ENCODE measurements at regions not wholly inside any gene's neighbourhood (a gene's known extent, or its start where the extent isn't known, plus 50 kb on each side); places are given as distances from the start of the nearest gene placed in this dataset.

GRCh38 chr3:194824701-194825111, 139.0 kb downstream of the FAM43A start:
- H3K4me1 ChIP-seq = no peaks in the 10 kb centered on the region
- DNase-seq (ENCODE audit: low spot score in 2 of 2) = no peak
- H3K27me3 ChIP-seq = no peaks in the 10 kb centered on the region
- TF ChIP-seq CTCF (IDR thresholded peaks at IDR 0.05) = no peak
- intact Hi-C loops (cut with DNase I) = loop anchor here (10.0 kb wide), 1 partner anchor 230 kb away; no protein-coding TSS in a partner anchor
- no peak overlapping the region for H3K27ac ChIP-seq
- no peak overlapping the region for H3K4me3 ChIP-seq
- H3K9me3 ChIP-seq = no peaks in the 10 kb centered on the region
- H3K36me3 ChIP-seq = no peaks in the 10 kb centered on the region

GRCh38 chr3:194826594-194826993, 140.9 kb downstream of the FAM43A start:
- Histone ChIP-seq H3K27me3 (no peaks in the 10 kb centered on the region), H3K27ac (no peak overlapping the region), H3K4me1 (no peaks in the 10 kb centered on the region), H3K36me3 (no peaks in the 10 kb centered on the region), H3K9me3 (no peaks in the 10 kb centered on the region), H3K4me3 (no peak overlapping the region)
- TF ChIP-seq CTCF (IDR thresholded peaks at IDR 0.05) = no peak
- intact Hi-C loops (cut with DNase I) = loop anchor here (10.0 kb wide), 1 partner anchor 228 kb away; no protein-coding TSS in a partner anchor
- no peak for DNase-seq (ENCODE audit: low spot score in 2 of 2)

- no peaks in the 10 kb centered on the region for H3K27me3 ChIP-seq
- no peaks in the 10 kb centered on the region for H3K9me3 ChIP-seq
- no peak for DNase-seq (ENCODE audit: low spot score in 2 of 2)
- no peak overlapping the region for H3K27ac ChIP-seq
- no peak overlapping the region for H3K4me3 ChIP-seq
- no peaks in the 10 kb centered on the region for H3K36me3 ChIP-seq
- H3K4me1 ChIP-seq = no peaks in the 10 kb centered on the region
- intact Hi-C loops (cut with DNase I) = loop anchor here (10.0 kb wide), 1 partner anchor 227 kb away; no protein-coding TSS in a partner anchor
- TF ChIP-seq CTCF (IDR thresholded peaks at IDR 0.05) = no peak
Observed at GRCh38 chr3:194827486-194827885, 141.8 kb downstream of the FAM43A start.

DNA sequence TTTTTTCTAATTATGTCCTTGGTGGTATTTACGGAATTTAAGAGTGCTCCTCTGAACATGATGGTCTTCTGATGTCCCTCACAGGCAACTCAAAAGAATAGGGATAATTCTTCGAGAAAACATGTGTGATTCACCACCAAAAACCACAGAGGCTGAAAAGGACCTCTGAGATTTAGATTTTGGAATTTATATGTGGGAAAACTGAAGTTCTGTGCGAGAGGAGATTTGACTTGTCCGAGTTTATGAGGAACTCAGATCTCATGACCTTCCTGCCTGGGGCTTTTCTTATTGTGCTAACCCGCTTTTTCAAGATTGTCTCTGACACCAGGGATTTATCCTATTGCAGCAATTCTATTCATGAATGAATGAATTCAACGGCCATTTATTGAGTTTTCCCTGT, 142.4 kb downstream of the FAM43A start:
- no peak overlapping the region for H3K27ac ChIP-seq
- no peaks in the 10 kb centered on the region for H3K9me3 ChIP-seq
- intact Hi-C loops (cut with DNase I) = loop anchor here (10.0 kb wide), 1 partner anchor 227 kb away; no protein-coding TSS in a partner anchor
- H3K4me3 ChIP-seq = no peak overlapping the region
- no peak for DNase-seq (ENCODE audit: low spot score in 2 of 2)
- H3K4me1 ChIP-seq = no peaks in the 10 kb centered on the region
- H3K27me3 ChIP-seq = no peaks in the 10 kb centered on the region
- TF ChIP-seq CTCF (IDR thresholded peaks at IDR 0.05) = no peak
- no peaks in the 10 kb centered on the region for H3K36me3 ChIP-seq

GRCh38 chr3:194828926-194829325, 143.2 kb downstream of the FAM43A start:
- DNase-seq (ENCODE audit: low spot score in 2 of 2) = no peak
- intact Hi-C loops (cut with DNase I) = loop anchor here (10.0 kb wide), 1 partner anchor 226 kb away; no protein-coding TSS in a partner anchor
- no peaks in the 10 kb centered on the region for H3K27me3 ChIP-seq
- no peaks in the 10 kb centered on the region for H3K36me3 ChIP-seq
- no peak for TF ChIP-seq CTCF (IDR thresholded peaks at IDR 0.05)
- H3K4me1 ChIP-seq = no peaks in the 10 kb centered on the region
- no peak overlapping the region for H3K27ac ChIP-seq
- no peaks in the 10 kb centered on the region for H3K9me3 ChIP-seq
- no peak overlapping the region for H3K4me3 ChIP-seq

DNA sequence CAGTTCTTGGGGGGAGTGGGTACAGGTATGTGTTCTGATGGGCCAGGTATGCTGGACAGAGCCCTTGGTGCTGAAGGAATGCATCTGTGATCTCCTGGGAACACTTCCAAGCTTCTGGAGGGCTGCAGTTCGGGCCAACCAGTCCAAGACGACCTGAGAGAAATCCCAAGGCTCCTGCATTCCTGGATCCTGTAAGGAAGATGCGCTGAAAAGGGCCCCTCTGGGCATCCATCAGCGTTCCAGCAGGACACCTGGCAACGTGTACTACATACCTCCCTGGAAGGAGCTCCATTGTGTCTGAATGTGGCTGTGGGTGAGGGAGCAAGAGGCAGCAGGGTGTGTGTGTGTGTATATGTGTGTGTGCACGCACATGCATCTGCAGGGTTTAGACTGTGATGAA, 144.7 kb downstream of the FAM43A start:
- H3K27ac ChIP-seq = no peak overlapping the region
- no peaks in the 10 kb centered on the region for H3K4me1 ChIP-seq
- no peaks in the 10 kb centered on the region for H3K9me3 ChIP-seq
- intact Hi-C loops (cut with DNase I) = no loop called here
- H3K36me3 ChIP-seq = no peaks in the 10 kb centered on the region
- no peaks in the 10 kb centered on the region for H3K27me3 ChIP-seq
- H3K4me3 ChIP-seq = no peak overlapping the region
- no peak for TF ChIP-seq CTCF (IDR thresholded peaks at IDR 0.05)
- DNase-seq (ENCODE audit: low spot score in 2 of 2) = no peak

Data from ascending aorta (tissue), 2 donors.